GM12878 (cell line): ENCODE measurements at regions not wholly inside any gene's neighbourhood (a gene's known extent, or its start where the extent isn't known, plus 50 kb on each side); places are given as distances from the start of the nearest gene placed in this dataset.

Source experiments
- ATAC-seq: fragments of 200-7000 bp; cut with Tn5 transposase; 3 replicates; pipeline ENCODE4 v1.9.1; 2020; ENCODE audit warnings: mild to moderate bottlenecking, moderate library complexity
- BruUV-seq: library from RNA; stranded (reverse); fragments of 400-500 nt; replicated peaks from 2 replicates; lab custom pipeline; 2021; lab: Mats Ljungman, UMichigan
- CTCF ChIA-PET: fragments of 300-600 bp; sonication (Branson Sonifier 250); formaldehyde crosslinking; extraction: SDS; loops from one replicate; lab custom pipeline; 2021; ENCODE audit warnings: inconsistent platforms; lab: Yijun Ruan, JAX
- POLR2A ChIA-PET: fragments of 350-600 bp; formaldehyde crosslinking; extraction: SDS; loops from one replicate; lab custom pipeline; 2021; ENCODE audit warnings: inconsistent platforms; lab: Charles Lee
- RAD21 ChIA-PET: fragments of 300-600 bp; sonication (Branson Sonifier 250); formaldehyde crosslinking; loops from one replicate; lab custom pipeline; 2023; ENCODE audit warnings: antibody characterized with exemption; ENCODE audit not compliant: unreplicated experiment; lab: Charles Lee
- SMC1A ChIA-PET: fragments of 300-600 bp; sonication (Branson Sonifier 250); formaldehyde crosslinking; loops from one replicate; lab custom pipeline; 2023; ENCODE audit not compliant: unreplicated experiment, uncharacterized antibody; lab: Charles Lee
- DNase-seq: peaks from one replicate; pipeline ENCODE4 v3.0.0-alpha.2; 2011; ENCODE audit warnings: low read depth, low spot score
- FAIRE-seq: peaks from 3 replicates; lab custom pipeline; 2011; peaks lifted over from hg19 to GRCh38; lab: Jason Lieb, UNC
- H2AFZ ChIP-seq: 2 replicates; pipeline ENCODE4 v1.6.0; 2011; ENCODE audit warnings: low read depth, low read length, control low read depth; ENCODE audit not compliant: control insufficient read depth
- H3K27ac ChIP-seq: 2 replicates; pipeline ENCODE4 v1.5.1; 2011; ENCODE audit warnings: control low read depth; ENCODE audit not compliant: control insufficient read depth, insufficient read depth
- H3K27me3 ChIP-seq, 2 experiments: replicated peaks in 1 of 2; 2 replicates each; pipeline versions ENCODE4 v1.6.0 to v1.6.1; 2011; ENCODE audit warnings: low read length in 1 of 2; ENCODE audit not compliant: control insufficient read depth in 2 of 2, insufficient read depth in 2 of 2
- H3K36me3 ChIP-seq, 2 experiments: 2 replicates each; pipeline ENCODE4 v1.5.1; 2011; ENCODE audit warnings: low read length in 1 of 2; ENCODE audit not compliant: control insufficient read depth in 2 of 2, insufficient read depth in 2 of 2
- H3K4me1 ChIP-seq: 2 replicates; pipeline ENCODE4 v1.6.1; 2011; ENCODE audit warnings: mild to moderate bottlenecking, low read length, moderate library complexity, mixed read lengths; ENCODE audit not compliant: control insufficient read depth, insufficient read depth
- H3K4me2 ChIP-seq: 2 replicates; pipeline ENCODE4 v1.6.0; 2011; ENCODE audit warnings: control low read depth; ENCODE audit not compliant: control insufficient read depth, insufficient read depth
- H3K4me3 ChIP-seq: fragments of 200-600 bp; sonication (generic); 2 replicates; pipeline ENCODE4 v1.5.1; 2016
- H3K79me2 ChIP-seq: 2 replicates; pipeline ENCODE4 v1.6.0; 2011; ENCODE audit warnings: low read length; ENCODE audit not compliant: control insufficient read depth, insufficient read depth
- H3K9ac ChIP-seq: 2 replicates; pipeline ENCODE4 v1.8.0; 2011; ENCODE audit warnings: low read length, control low read depth, mixed read lengths; ENCODE audit not compliant: control insufficient read depth, insufficient read depth
- H3K9me3 ChIP-seq: replicated peaks from 3 replicates; pipeline ENCODE4 v1.5.1; 2011; ENCODE audit warnings: mild to moderate bottlenecking, low read length; ENCODE audit not compliant: control insufficient read depth, insufficient read depth
- H4K20me1 ChIP-seq: 2 replicates; pipeline ENCODE4 v1.6.0; 2011; ENCODE audit not compliant: control insufficient read depth, insufficient read depth
- ASH2L ChIP-seq: fragments of 300-600, 200-600 bp; sonication (generic); IDR thresholded peaks from 2 replicates; pipeline ENCODE4 v1.6.1; 2017; ENCODE audit warnings: low read depth, mild to moderate bottlenecking, borderline replicate concordance
- CHD1 ChIP-seq: IDR thresholded peaks from 2 replicates; pipeline ENCODE4 v1.6.1; 2012; ENCODE audit warnings: low read depth, low read length, improper control_type of control experiment
- DPF2 ChIP-seq: fragments of 450-650 bp; IDR thresholded peaks from 2 replicates; pipeline ENCODE4 v1.6.1; 2017; ENCODE audit warnings: mild to moderate bottlenecking
- GABPA ChIP-seq: IDR thresholded peaks from 2 replicates; pipeline ENCODE4 v1.6.1; 2014; ENCODE audit warnings: antibody characterized with exemption, low read depth, mild to moderate bottlenecking, inconsistent platforms
- IKZF1 ChIP-seq: fragments of 450-650 bp; conservative IDR thresholded peaks from 2 replicates; pipeline ENCODE4 v1.6.1; 2017; ENCODE audit warnings: antibody characterized with exemption, mild to moderate bottlenecking
- JUNB ChIP-seq: IDR thresholded peaks from 2 replicates; pipeline ENCODE4 v1.6.1; 2016; ENCODE audit warnings: antibody characterized with exemption, mild to moderate bottlenecking
- KLF5 ChIP-seq: fragments of 450-650 bp; IDR thresholded peaks from 2 replicates; pipeline ENCODE4 v1.6.1; 2014; ENCODE audit warnings: mild to moderate bottlenecking; ENCODE audit not compliant: partially characterized antibody
- MEF2B ChIP-seq: fragments of 450-650 bp; IDR thresholded peaks from 2 replicates; pipeline ENCODE4 v1.6.1; 2018; ENCODE audit warnings: mild to moderate bottlenecking, moderate library complexity; ENCODE audit not compliant: partially characterized antibody, poor library complexity, severe bottlenecking
- MYC ChIP-seq: IDR thresholded peaks from 2 replicates; pipeline ENCODE4 v1.6.1; 2011; ENCODE audit warnings: mild to moderate bottlenecking, low read length, moderate library complexity, inconsistent platforms; ENCODE audit not compliant: insufficient read depth, insufficient replicate concordance, insufficient read length, severe bottlenecking
- POLR2AphosphoS2 ChIP-seq: IDR thresholded peaks from 2 replicates; pipeline ENCODE4 v1.6.1; 2011; ENCODE audit warnings: low read depth, mild to moderate bottlenecking, low read length, improper control_type of control experiment, moderate library complexity
- RCOR1 ChIP-seq: conservative IDR thresholded peaks from 2 replicates; pipeline ENCODE4 v1.6.1; 2012; ENCODE audit warnings: low read depth, low read length, improper control_type of control experiment
- SREBF2 ChIP-seq: IDR thresholded peaks from 2 replicates; pipeline ENCODE4 v1.6.1; 2012; ENCODE audit warnings: mild to moderate bottlenecking, low read length
- TCF7 ChIP-seq: IDR thresholded peaks from 2 replicates; pipeline ENCODE4 v1.6.1; 2014; ENCODE audit warnings: antibody characterized with exemption, borderline replicate concordance
- YBX1 ChIP-seq: fragments of 450-650 bp; IDR thresholded peaks from 2 replicates; pipeline ENCODE4 v1.6.1; 2016; ENCODE audit warnings: antibody characterized with exemption
- ZBED1 ChIP-seq: IDR thresholded peaks from 2 replicates; pipeline ENCODE4 v1.6.1; 2016; ENCODE audit warnings: borderline replicate concordance
- ZBTB11 ChIP-seq: fragments of 450-650 bp; formaldehyde crosslinking; IDR thresholded peaks from 2 replicates; pipeline ENCODE4 v1.5.0; 2022; ENCODE audit warnings: mild to moderate bottlenecking, missing genetic modification characterization
- WGBS: methylation state at CpG from one replicate; pipeline ENCODE4 v1.1.6; 2016; ENCODE audit warnings: low lambda C conversion rate; ENCODE audit not compliant: insufficient replicate concordance, insufficient coverage; ENCODE audit errors: missing lambda C conversion rate; 5-methylcytosine and 5-hydroxymethylcytosine counted together
- in situ Hi-C: fragments of 300-500 bp; cut with MboI; formaldehyde crosslinking; loops from 9 replicates; pipeline ENCODE4 v1.14.3; 2018; ENCODE audit warnings: mixed read lengths
- intact Hi-C: fragments of 100-400 bp; cut with micrococcal nuclease; formaldehyde crosslinking; loops from one replicate; pipeline ENCODE4 v1.14.2; 2022; ENCODE audit not compliant: unreplicated experiment
- TF ChIP-seq, protein P1 (sequence below): IDR thresholded peaks from 2 replicates; pipeline ENCODE4 v1.6.1; 2012; ENCODE audit warnings: low read depth, low read length, improper control_type of control experiment

GRCh38 chr12:89059721-89060541, 292.4 kb downstream of the DUSP6 start (continued):
- TF ChIP-seq ZBTB11 (CRISPR knock-in tag), result no peak
- TF ChIP-seq ZBED1, result no peak
- TF ChIP-seq JUNB, result no peak
- TF ChIP-seq MYC, result no peak
- TF ChIP-seq SREBF2, result no peak
- TF ChIP-seq YBX1, result no peak
- no peak for TF ChIP-seq KLF5
- no peak for TF ChIP-seq DPF2

DNA sequence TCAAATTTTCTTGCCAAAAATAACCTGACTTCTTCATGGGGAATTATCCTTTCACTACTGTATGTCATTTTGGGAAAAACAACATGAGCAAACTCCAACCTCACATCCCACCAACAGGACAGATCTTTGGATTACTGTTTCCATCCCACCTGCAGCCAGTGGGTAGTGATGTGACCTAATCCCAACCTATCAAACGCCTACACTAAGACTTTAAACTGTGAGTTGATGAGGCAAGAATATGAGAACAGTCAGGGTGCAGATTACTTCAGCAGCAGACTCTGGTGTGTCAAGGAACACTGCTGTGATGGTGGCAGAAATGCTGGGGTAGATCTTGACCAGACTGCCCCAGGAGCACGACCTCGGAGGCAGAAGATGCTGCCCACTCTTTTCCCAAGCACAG, 293.2 kb downstream of the DUSP6 start:
- intact Hi-C loops (no loop called here), in situ Hi-C loops (no loop called here)
- no peaks in the 10 kb centered on the region for H3K9me3 ChIP-seq
- no peak overlapping the region for H3K27ac ChIP-seq
- H3K4me2 ChIP-seq, result no peak overlapping the region
- FAIRE-seq (no peak), ATAC-seq (no peak), DNase-seq (no peak)
- H2AFZ ChIP-seq, result no peak overlapping the region
- ChIA-PET CTCF (no interaction called here), SMC1A (no interaction called here), POLR2A (no interaction called here), RAD21 (no interaction called here)
- H4K20me1 ChIP-seq, result no peaks in the 10 kb centered on the region
- WGBS, result 2% methylated on average over 3 of the region's 3 CpGs
- no TSS peak for BruUV-seq
- H3K79me2 ChIP-seq, result no peaks in the 10 kb centered on the region
- TF ChIP-seq GABPA, result no peak
- TF ChIP-seq ASH2L, result no peak
- no peak for TF ChIP-seq IKZF1
- TF ChIP-seq RCOR1, result no peak
- TF ChIP-seq DPF2, result no peak
- TF ChIP-seq CHD1, result no peak
- no peak for TF ChIP-seq MEF2B
- no peak for TF ChIP-seq POLR2AphosphoS2
- no peak for TF ChIP-seq TCF7
- TF ChIP-seq, protein P1, sequence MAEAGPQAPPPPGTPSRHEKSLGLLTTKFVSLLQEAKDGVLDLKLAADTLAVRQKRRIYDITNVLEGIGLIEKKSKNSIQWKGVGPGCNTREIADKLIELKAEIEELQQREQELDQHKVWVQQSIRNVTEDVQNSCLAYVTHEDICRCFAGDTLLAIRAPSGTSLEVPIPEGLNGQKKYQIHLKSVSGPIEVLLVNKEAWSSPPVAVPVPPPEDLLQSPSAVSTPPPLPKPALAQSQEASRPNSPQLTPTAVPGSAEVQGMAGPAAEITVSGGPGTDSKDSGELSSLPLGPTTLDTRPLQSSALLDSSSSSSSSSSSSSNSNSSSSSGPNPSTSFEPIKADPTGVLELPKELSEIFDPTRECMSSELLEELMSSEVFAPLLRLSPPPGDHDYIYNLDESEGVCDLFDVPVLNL, result no peak
- H3K4me1 ChIP-seq, result no peaks in the 10 kb centered on the region
- H3K27me3 ChIP-seq, result no peaks in the 10 kb centered on the region
- no peak overlapping the region for H3K4me3 ChIP-seq
- H3K36me3 ChIP-seq, result no peaks in the 10 kb centered on the region
- no peak overlapping the region for H3K9ac ChIP-seq
